Stomach (tissue), 4 donors: ENCODE measurements at regions not wholly inside any gene's neighbourhood (a gene's known extent, or its start where the extent isn't known, plus 50 kb on each side); places are given as distances from the start of the nearest gene placed in this dataset.

Source experiments
- POLR2A ChIP-seq, 4 donors: fragments of 450-650 bp; IDR thresholded peaks; one replicate each; pipeline ENCODE4 v1.6.1; 2016; ENCODE audit warnings: antibody characterized with exemption in 4 of 4, control low read depth in 2 of 4, mild to moderate bottlenecking in 1 of 4, moderate library complexity in 1 of 4
- POLR2AphosphoS5 ChIP-seq, 3 donors: sonication (generic); formaldehyde crosslinking; IDR thresholded peaks; one replicate each; pipeline ENCODE4 v1.6.1; 2016; ENCODE audit warnings: antibody characterized with exemption in 3 of 3
- TF ChIP-seq, protein P1 (sequence below), 7 experiments: fragments of 450-650 bp in 4 of 7; fragments of 200-600 bp in 3 of 7; sonication (generic) in 3 of 7; IDR thresholded peaks; one replicate each; pipeline ENCODE4 v1.5.1; 2016 to 2019; ENCODE audit warnings: antibody characterized with exemption in 7 of 7, control low read depth in 2 of 7, mild to moderate bottlenecking in 1 of 7

DNA sequence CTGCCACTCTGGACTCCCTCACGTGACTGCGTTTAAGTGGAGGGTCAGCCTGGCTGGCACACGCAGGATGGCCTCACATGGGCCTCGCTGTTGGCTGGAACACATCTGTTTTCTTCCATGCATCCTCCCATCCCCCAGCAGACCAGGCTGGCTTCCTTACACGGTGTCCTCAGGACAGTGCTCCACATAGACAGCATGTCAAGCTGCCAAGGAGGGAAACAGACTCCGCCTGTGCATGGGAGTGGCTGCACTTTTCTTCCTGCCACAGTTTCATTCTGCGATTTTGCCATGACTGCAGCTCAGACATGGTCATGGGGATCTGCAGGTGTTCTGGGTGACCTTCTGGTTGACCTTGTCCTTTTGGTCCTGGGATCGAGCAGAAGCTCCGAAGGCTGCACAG is 344.2 kb downstream of the SHANK2 start:
- TF ChIP-seq, protein P1, sequence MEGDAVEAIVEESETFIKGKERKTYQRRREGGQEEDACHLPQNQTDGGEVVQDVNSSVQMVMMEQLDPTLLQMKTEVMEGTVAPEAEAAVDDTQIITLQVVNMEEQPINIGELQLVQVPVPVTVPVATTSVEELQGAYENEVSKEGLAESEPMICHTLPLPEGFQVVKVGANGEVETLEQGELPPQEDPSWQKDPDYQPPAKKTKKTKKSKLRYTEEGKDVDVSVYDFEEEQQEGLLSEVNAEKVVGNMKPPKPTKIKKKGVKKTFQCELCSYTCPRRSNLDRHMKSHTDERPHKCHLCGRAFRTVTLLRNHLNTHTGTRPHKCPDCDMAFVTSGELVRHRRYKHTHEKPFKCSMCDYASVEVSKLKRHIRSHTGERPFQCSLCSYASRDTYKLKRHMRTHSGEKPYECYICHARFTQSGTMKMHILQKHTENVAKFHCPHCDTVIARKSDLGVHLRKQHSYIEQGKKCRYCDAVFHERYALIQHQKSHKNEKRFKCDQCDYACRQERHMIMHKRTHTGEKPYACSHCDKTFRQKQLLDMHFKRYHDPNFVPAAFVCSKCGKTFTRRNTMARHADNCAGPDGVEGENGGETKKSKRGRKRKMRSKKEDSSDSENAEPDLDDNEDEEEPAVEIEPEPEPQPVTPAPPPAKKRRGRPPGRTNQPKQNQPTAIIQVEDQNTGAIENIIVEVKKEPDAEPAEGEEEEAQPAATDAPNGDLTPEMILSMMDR (IDR thresholded peaks at IDR 0.05) = no peak
- TF ChIP-seq POLR2A (IDR thresholded peaks at IDR 0.05) (no peak), POLR2AphosphoS5 (IDR thresholded peaks at IDR 0.05) (no peak)
